Transverse colon (tissue), 4 donors: ENCODE measurements at regions not wholly inside any gene's neighbourhood (a gene's known extent, or its start where the extent isn't known, plus 50 kb on each side); places are given as distances from the start of the nearest gene placed in this dataset.

ENCODE experiments used
- DNase-seq: peaks from one replicate; pipeline ENCODE4 v3.0.0-alpha.2; 2019
- H3K27ac ChIP-seq, 4 donors: fragments of 200-600 bp; sonication (generic); 2 replicates each; pipeline ENCODE4 v1.5.1; 2016 to 2018; ENCODE audit warnings: inconsistent platforms in 4 of 4
- H3K27me3 ChIP-seq: fragments of 200-600 bp; sonication (generic); 2 replicates; pipeline ENCODE4 v1.5.1; 2017; ENCODE audit warnings: inconsistent platforms
- H3K36me3 ChIP-seq, 4 donors: fragments of 200-600 bp; sonication (generic); 2 replicates each; pipeline ENCODE4 v1.5.1; 2017 to 2019; ENCODE audit warnings: inconsistent platforms in 4 of 4
- H3K4me1 ChIP-seq, 4 donors: fragments of 200-600 bp; sonication (generic); 2 replicates each; pipeline ENCODE4 v1.5.1; 2017 to 2020; ENCODE audit warnings: inconsistent platforms in 4 of 4
- H3K4me3 ChIP-seq, 4 donors: fragments of 200-600 bp; sonication (generic); 1 replicate in 1 of 4; 2 replicates in 3 of 4; pipeline versions ENCODE4 v1.5.1 to v1.6.1; 2017 to 2019; ENCODE audit warnings: inconsistent platforms in 4 of 4
- H3K9me3 ChIP-seq, 2 donors: fragments of 200-600 bp; sonication (generic); 2 replicates each; pipeline ENCODE4 v1.5.1; 2017 to 2019; ENCODE audit warnings: inconsistent platforms in 2 of 2
- EP300 ChIP-seq: sonication (generic); formaldehyde crosslinking; IDR thresholded peaks from one replicate; pipeline ENCODE4 v1.6.1; 2017; ENCODE audit warnings: antibody characterized with exemption, low read depth
- POLR2A ChIP-seq: fragments of 450-650 bp; IDR thresholded peaks from one replicate; pipeline ENCODE4 v1.6.1; 2016; ENCODE audit warnings: antibody characterized with exemption, mild to moderate bottlenecking, moderate library complexity
- POLR2AphosphoS5 ChIP-seq, 3 donors: sonication (generic); formaldehyde crosslinking; IDR thresholded peaks; one replicate each; pipeline ENCODE4 v1.6.1; 2016; ENCODE audit warnings: antibody characterized with exemption in 3 of 3
- WGBS, 2 donors: methylation state at CpG; one replicate each; pipeline ENCODE4 v1.1.5; 2018; ENCODE audit warnings: low coverage in 1 of 2; 5-methylcytosine and 5-hydroxymethylcytosine counted together
- in situ Hi-C, 4 donors: fragments of 200-750 bp; cut with MboI; loops; one replicate each; pipeline versions ENCODE4 v1.15.0 to v1.15.1; 2017; ENCODE audit warnings: low sequenced_read_pairs in 3 of 4, low pct_ligation_motif_present in 1 of 4, low pct_unique_long_range_greater_than_20kb in 1 of 4
- intact Hi-C: fragments of 100-400 bp; cut with DNase I; formaldehyde crosslinking; loops from one replicate; pipeline ENCODE4 v1.15.1; 2023; ENCODE audit warnings: low total_unique reads
- TF ChIP-seq, protein P1 (sequence below), 5 experiments: fragments of 200-600 bp in 3 of 5; fragments of 450-650 bp in 2 of 5; sonication (generic) in 3 of 5; IDR thresholded peaks; 1 replicate in 2 of 5; 2 replicates in 3 of 5; pipeline ENCODE4 v1.5.1; 2016 to 2017; ENCODE audit warnings: antibody characterized with exemption in 5 of 5, inconsistent platforms in 3 of 5, mild to moderate bottlenecking in 2 of 5, moderate library complexity in 1 of 5

DNA sequence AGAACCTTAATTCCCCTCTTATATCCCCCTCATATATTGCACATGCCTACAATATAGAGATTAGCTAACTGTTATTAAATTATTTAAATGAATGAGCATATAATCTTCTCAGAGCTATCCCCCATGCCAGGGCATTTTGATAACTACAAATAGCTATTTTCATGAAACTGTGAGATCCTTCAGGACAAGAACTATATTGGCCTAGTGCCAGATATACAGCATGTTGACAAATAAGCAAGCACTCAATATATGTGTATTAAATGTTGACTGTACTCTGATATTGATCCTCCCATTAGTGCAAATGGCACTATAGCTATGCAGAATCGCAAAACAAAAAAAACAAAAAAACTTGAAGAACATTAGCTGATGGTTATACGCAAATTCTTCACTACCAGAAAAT lies 134.1 kb upstream of the OTX2 start:
- TF ChIP-seq EP300 (no peak), POLR2A (no peak), POLR2AphosphoS5 (IDR thresholded peaks at IDR 0.05) (no peak)
- TF ChIP-seq, protein P1, sequence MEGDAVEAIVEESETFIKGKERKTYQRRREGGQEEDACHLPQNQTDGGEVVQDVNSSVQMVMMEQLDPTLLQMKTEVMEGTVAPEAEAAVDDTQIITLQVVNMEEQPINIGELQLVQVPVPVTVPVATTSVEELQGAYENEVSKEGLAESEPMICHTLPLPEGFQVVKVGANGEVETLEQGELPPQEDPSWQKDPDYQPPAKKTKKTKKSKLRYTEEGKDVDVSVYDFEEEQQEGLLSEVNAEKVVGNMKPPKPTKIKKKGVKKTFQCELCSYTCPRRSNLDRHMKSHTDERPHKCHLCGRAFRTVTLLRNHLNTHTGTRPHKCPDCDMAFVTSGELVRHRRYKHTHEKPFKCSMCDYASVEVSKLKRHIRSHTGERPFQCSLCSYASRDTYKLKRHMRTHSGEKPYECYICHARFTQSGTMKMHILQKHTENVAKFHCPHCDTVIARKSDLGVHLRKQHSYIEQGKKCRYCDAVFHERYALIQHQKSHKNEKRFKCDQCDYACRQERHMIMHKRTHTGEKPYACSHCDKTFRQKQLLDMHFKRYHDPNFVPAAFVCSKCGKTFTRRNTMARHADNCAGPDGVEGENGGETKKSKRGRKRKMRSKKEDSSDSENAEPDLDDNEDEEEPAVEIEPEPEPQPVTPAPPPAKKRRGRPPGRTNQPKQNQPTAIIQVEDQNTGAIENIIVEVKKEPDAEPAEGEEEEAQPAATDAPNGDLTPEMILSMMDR (IDR thresholded peaks at IDR 0.05) = no peak
- Histone ChIP-seq H3K4me3 (no peak overlapping the region), H3K27me3 (no peaks in the 10 kb centered on the region), H3K27ac (no peak overlapping the region), H3K4me1 (peaks cover 0 to 1% (median 0%) of the 10 kb centered on the region in 4 donors), H3K36me3 (no peaks in the 10 kb centered on the region), H3K9me3 (no peaks in the 10 kb centered on the region)
- intact Hi-C loops (no loop called here), in situ Hi-C loops (no loop called here)
- WGBS, 2 donors = 92 to 95% methylated on average over 2 of the region's 2 CpGs
- DNase-seq = no peak

DNA sequence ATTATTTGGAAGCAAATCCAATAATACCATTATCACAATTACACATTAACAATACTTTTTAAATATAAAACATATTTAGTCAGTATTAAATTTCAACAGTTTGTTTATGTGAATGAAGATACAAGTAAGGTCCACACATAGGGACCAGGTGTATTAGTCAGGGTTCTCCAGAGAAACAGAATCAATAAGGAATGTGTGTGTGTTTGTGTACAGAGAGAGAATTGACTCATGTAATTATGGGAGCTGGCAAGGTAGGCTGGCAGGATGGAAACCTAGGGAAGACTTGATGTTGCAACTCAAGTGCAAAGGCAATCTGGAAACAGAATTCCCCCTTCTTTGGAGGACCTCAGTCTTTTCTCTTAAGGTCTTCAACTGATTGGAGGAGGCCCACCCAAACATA lies 123.2 kb upstream of the OTX2 start:
- Histone ChIP-seq H3K4me3 (no peak overlapping the region), H3K27ac (no peak overlapping the region), H3K27me3 (no peaks in the 10 kb centered on the region), H3K36me3 (no peaks in the 10 kb centered on the region), H3K9me3 (no peaks in the 10 kb centered on the region), H3K4me1 (no peaks in the 10 kb centered on the region)
- in situ Hi-C loops (no loop called here), intact Hi-C loops (no loop called here)
- TF ChIP-seq, protein P1 (IDR thresholded peaks at IDR 0.05) = no peak
- TF ChIP-seq POLR2A (no peak), POLR2AphosphoS5 (IDR thresholded peaks at IDR 0.05) (no peak)
- no peak for DNase-seq

DNA sequence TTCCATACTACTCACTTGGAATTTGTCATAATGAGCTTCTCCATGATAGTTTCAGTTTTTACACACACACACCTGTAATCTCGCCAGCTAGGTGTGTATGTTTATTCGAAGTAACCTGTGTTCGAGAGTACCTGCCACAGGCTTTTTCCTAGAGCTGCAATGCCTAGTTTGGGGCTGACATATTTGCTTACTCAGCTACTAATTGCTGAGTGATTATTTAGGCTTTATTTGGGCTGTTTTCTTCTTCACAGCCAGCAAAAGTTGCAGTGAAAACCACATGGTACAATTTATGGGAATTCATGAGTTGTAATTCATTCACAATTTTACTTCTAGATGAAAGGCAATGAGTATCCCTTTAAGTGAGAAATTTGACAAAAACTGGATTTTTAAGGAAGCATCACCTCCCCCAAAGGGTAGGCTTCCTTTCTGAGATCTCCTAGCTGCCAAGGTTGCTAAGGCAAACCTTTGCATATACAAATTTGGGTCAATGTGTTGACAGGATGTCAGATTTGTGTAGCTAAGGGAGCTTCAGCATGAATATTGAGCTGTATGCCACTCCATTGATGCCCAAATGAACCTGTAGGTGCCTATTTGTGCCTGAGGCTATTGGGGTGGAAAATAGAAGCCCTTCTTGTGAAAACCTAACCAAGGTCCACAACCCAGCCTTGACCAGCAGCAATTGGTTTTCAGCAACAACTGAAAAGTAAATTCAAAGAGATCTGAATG lies 108.7 kb upstream of the OTX2 start:
- Histone ChIP-seq H3K4me1 (no peaks in the 10 kb centered on the region), H3K9me3 (peaks cover 0 to 5% of the 10 kb centered on the region in 2 donors), H3K4me3 (no peak overlapping the region), H3K36me3 (no peaks in the 10 kb centered on the region), H3K27ac (no peak overlapping the region), H3K27me3 (no peaks in the 10 kb centered on the region)
- DNase-seq = no peak
- TF ChIP-seq POLR2AphosphoS5 (IDR thresholded peaks at IDR 0.05) (no peak), EP300 (no peak), POLR2A (no peak)
- TF ChIP-seq, protein P1 (IDR thresholded peaks at IDR 0.05) = no peak
- 32% methylated on average over 3 of the region's 3 CpGs; no CpG with 5 or more reads in 1 of the 2 donors for WGBS, 2 donors
- in situ Hi-C loops = no loop called here
- intact Hi-C loops = no loop called here

DNA sequence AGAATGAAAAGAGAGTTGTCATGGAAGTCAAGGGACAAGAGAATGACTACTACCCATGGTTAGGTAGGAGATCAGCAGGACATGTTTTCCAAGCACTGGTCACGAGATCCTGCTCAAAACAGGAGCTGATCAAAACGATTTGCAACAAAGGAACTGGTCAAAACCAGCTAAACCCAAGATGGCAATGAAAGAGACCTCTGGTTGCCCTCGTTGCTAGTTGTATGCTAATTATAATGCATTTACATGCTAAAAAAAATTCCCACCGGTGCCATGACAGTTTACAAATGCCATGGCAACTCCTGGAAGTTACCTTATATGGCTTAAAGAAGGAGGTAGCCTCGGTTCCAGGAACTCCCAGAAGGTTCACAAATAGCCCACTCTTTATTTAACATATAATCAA lies 95.0 kb upstream of the OTX2 start:
- Histone ChIP-seq H3K27me3 (no peaks in the 10 kb centered on the region), H3K27ac (no peak overlapping the region), H3K36me3 (no peaks in the 10 kb centered on the region), H3K4me1 (no peaks in the 10 kb centered on the region), H3K9me3 (no peaks in the 10 kb centered on the region), H3K4me3 (no peak overlapping the region)
- no peak for DNase-seq
- 42 to 64% methylated on average over 3 to 5 of the region's 5 CpGs for WGBS, 2 donors
- in situ Hi-C loops = no loop called here
- TF ChIP-seq POLR2AphosphoS5 (IDR thresholded peaks at IDR 0.05) (no peak), POLR2A (no peak), EP300 (no peak)
- TF ChIP-seq, protein P1 (IDR thresholded peaks at IDR 0.05) = no peak
- intact Hi-C loops = no loop called here
